Urinary bladder (tissue), 3 donors: ENCODE measurements at regions not wholly inside any gene's neighbourhood (a gene's known extent, or its start where the extent isn't known, plus 50 kb on each side); places are given as distances from the start of the nearest gene placed in this dataset.

Experiments used
- DNase-seq: peaks from one replicate; pipeline ENCODE4 v3.0.0-alpha.2; 2015; ENCODE audit errors: extremely low spot score
- H3K27ac ChIP-seq: one replicate; pipeline ENCODE4 v1.5.1; 2013; ENCODE audit warnings: low read depth, mild to moderate bottlenecking, moderate library complexity
- H3K36me3 ChIP-seq: one replicate; pipeline ENCODE4 v1.6.1; 2013; ENCODE audit warnings: mild to moderate bottlenecking, moderate library complexity; ENCODE audit not compliant: insufficient read depth
- H3K4me1 ChIP-seq: one replicate; pipeline ENCODE4 v1.6.1; 2013; ENCODE audit warnings: mild to moderate bottlenecking, moderate library complexity; ENCODE audit not compliant: insufficient read depth
- H3K4me3 ChIP-seq: one replicate; pipeline ENCODE4 v1.5.1; 2013; ENCODE audit warnings: low read depth, low read length
- WGBS: extraction: QIAGEN DNeasy Blood & Tissue Kit; methylation state at CpG from one replicate; pipeline ENCODE4 v1.1.7; 2013; 5-methylcytosine and 5-hydroxymethylcytosine counted together
- donor health status: healthy with polysubstance abuse.
- donor health status: healthy.

DNA sequence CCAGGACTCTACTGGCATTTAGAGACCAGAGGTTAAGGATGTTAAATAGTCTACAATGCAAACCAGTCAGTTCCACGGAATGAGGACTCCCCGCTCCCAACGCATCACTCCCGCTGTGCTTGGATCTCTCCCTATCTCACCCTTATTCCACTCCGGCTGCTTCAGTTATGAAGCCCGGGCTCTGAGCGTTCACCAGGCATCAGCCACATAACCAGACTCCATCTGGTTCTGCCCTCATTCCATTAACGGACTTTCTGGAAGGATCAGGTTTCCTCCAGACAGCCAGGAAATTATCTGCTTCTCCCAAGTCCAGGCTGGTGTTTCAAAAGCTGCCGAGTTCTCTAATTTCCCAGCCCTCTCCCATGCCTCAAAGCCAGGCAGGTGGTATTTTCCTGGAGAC, 499.3 kb downstream of the GLRX3 start:
- DNase-seq = no peak
- 42% methylated on average over 9 of the region's 9 CpGs for WGBS
- H3K4me1 ChIP-seq = no peaks in the 10 kb centered on the region
- H3K27ac ChIP-seq = no peak overlapping the region
- H3K36me3 ChIP-seq = no peaks in the 10 kb centered on the region
- H3K4me3 ChIP-seq = no peak overlapping the region

DNA sequence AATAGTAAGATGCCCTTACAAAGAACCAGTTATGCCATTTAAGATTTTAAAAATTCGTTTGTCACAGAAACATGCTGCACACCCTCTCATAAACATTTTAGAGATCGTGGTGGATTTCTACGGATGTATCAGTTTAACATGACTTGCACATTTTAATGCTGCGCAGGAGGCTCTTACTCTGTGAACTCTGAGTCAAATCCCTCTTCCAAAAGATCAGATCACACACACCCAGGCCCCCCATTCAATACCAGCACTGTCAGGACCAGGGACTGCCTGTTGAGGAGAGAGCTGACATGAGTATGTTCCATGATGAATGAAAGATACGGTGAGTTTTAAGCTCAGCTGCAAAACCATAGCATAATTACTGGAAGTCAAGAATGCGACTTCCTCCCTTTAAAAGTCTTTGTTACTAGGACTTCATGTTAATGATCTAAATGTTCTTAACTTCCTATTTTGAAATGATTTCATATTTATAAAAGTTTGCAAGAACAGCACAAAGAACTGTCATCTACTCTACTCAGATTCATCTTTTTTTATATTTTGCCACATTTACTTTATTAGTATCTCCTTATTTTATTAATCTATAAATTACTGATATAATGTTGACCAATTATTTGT, 500.2 kb downstream of the GLRX3 start:
- Histone ChIP-seq H3K27ac (no peak overlapping the region), H3K4me1 (no peaks in the 10 kb centered on the region), H3K36me3 (no peaks in the 10 kb centered on the region), H3K4me3 (no peak overlapping the region)
- WGBS = 35% methylated on average over 6 of the region's 6 CpGs
- DNase-seq = no peak

DNA sequence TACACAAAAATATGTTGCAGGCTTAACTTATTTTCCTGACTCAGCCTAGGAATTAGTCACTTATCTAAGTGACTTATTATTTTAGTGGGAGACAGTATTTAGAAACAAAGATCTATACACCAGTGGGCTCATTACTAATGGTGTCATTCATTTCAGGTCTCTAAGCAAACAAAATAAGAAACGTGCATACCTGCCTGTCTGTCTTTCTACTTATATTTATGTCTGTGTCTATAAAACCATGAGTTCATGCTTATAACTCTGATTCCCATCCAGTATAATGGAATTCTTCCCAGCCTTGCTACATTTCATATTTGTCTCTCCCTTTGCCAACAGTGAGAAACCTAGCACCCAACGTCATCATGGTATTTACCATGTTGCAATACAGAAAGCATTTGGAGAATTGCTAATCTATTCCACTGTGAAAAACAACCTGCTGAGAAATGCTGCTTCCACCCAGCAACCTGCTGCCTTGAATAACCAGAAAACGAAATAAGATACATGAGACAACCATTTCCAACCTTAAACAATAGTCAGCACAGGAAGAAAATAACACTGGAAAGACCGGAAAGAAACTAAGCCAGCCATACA, 501.0 kb downstream of the GLRX3 start:
- H3K36me3 ChIP-seq = no peaks in the 10 kb centered on the region
- H3K4me3 ChIP-seq = no peak overlapping the region
- WGBS = 46% methylated on average over 4 of the region's 4 CpGs
- no peak overlapping the region for H3K27ac ChIP-seq
- H3K4me1 ChIP-seq = no peaks in the 10 kb centered on the region
- no peak for DNase-seq

DNA sequence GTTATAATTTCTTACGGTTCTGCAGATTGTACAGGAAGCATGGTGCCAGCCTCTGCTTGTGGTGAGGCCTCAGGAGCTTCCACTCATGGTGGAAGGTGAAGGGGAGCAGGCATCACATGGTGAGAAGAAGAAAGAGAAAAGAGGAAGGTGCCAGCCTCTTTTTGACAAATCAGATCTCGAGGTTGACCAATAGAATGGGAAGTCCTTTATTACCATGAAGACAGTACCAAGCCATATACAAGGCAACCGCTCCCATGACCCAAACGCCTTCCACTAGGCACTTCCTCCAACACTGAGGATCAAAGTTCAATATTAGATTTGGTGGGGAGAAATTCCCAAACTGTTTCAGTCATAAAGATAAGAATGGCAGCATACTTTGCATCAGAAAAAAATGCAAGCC, 502.8 kb downstream of the GLRX3 start:
- Histone ChIP-seq H3K4me3 (no peak overlapping the region), H3K27ac (no peak overlapping the region), H3K4me1 (no peaks in the 10 kb centered on the region), H3K36me3 (no peaks in the 10 kb centered on the region)
- DNase-seq = no peak
- WGBS = 75% methylated on average over 4 of the region's 4 CpGs

DNA sequence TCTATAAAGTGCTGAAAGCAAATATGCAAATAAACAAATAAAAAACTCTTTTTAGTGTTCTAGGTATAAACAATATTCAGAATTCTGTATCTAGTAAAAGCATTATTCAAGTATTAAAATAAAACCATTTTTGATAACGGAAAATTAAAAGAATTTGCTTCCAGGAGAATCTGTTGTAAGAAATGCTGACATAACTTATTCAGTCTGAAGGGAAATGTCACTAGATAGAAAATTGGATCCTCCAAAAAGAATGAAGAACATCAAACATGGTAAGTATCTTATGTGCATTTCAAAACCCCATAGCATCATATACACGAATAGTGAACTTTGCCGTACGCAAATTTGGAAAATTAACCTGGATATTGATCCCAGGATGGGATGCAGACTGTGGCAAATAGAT, 506.7 kb downstream of the GLRX3 start:
- Histone ChIP-seq H3K36me3 (no peaks in the 10 kb centered on the region), H3K4me3 (no peak overlapping the region), H3K4me1 (no peaks in the 10 kb centered on the region), H3K27ac (no peak overlapping the region)
- no peak for DNase-seq
- WGBS = 92% methylated on average over 4 of the region's 4 CpGs

DNA sequence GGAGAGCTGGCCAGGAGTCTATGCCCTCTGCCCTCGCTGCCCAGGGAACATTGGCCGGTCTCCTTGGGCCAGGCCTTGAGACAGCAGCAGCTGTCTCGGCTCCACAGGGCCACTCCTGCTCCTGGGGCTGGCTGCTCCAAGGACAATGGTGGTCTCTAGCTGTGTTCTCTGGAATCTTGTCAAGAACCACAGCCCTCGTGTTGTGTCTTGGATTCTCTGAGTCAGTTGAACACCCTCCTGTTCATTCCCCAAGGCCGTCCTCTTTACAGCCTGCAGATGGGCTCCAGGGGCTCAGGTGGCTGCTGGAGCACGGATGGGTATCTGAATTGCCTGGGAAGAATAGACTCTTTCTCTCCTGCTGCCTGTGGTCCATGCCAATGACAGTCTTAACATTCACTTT, 511.1 kb downstream of the GLRX3 start:
- H3K4me1 ChIP-seq = no peaks in the 10 kb centered on the region
- DNase-seq = no peak
- 73% methylated on average over 6 of the region's 6 CpGs for WGBS
- H3K4me3 ChIP-seq = no peak overlapping the region
- no peaks in the 10 kb centered on the region for H3K36me3 ChIP-seq
- no peak overlapping the region for H3K27ac ChIP-seq

DNA sequence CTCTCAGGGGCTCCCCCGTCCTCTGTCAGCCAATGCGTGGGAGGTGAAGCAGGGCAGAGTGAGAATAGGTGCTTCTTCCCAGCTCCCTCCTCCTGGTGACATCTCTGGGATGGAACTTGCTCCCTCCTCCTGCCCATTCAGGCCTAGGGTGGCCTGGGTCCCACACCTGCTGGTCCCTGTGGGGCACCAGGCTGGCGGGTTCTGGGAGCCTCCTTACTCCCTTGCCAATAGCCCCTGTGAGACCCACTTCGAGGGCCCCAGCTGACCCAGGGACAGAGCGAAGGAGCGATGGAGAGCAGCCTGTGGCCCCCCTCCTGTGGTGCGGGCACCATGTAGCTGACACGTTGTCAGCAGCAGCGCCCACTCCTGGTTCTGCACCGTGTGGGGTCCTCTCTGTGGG, 512.6 kb downstream of the GLRX3 start:
- no peak overlapping the region for H3K4me3 ChIP-seq
- no peak for DNase-seq
- H3K36me3 ChIP-seq = no peaks in the 10 kb centered on the region
- H3K4me1 ChIP-seq = no peaks in the 10 kb centered on the region
- WGBS = 75% methylated on average over 10 of the region's 10 CpGs
- no peak overlapping the region for H3K27ac ChIP-seq

DNA sequence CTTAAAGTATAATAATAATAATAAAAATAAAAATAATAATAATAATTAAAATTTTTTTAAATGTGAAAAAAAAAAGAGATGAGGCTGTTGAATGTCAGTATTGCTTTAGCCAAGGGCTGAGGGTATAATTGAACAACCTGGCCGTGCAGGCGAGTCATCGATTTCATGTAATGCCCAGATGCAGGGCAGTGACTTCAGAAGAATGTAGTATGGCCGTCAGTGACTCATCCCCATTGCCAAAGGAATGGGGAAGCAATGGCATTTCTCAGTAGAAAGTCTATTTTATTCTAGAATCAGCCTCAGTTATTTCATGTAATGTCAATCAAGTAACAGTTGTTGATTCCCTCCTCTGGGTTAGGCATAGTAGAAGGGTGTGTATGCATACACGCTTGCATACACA, 516.4 kb downstream of the GLRX3 start:
- WGBS = 94% methylated on average over 5 of the region's 5 CpGs
- no peaks in the 10 kb centered on the region for H3K4me1 ChIP-seq
- DNase-seq = no peak
- no peak overlapping the region for H3K4me3 ChIP-seq
- H3K36me3 ChIP-seq = no peaks in the 10 kb centered on the region
- no peak overlapping the region for H3K27ac ChIP-seq

DNA sequence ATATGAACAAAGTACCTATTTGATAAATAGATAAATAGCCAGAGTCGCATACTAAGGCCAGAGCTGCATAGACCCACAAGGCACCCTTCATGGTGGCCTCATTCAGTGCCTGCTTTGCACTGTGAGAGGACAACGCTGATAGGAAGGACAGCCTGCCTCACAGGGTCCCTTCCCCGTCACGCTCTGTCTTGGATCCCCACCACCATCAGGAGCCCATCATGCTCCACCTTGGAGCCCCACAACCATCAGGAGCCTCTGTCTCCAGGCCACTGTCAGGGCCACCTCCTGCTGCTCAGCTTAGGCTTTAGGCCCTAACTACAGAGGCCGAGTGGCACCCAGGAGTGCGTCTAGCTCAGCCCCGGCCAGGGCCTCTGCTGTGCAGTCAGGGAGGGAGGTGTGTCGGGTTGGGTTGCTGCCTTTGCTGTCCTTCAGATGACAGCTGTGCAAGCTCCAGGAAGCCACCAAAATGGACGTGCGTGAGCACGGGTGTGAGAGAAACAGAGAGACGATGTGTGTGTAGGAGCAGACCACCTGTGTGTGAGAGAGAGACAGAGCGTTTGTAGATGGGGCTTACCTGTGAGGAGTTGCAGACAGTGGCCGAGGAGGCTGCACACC, 516.9 kb downstream of the GLRX3 start:
- 81% methylated on average over 14 of the region's 14 CpGs for WGBS
- no peak overlapping the region for H3K4me3 ChIP-seq
- no peak for DNase-seq

DNA sequence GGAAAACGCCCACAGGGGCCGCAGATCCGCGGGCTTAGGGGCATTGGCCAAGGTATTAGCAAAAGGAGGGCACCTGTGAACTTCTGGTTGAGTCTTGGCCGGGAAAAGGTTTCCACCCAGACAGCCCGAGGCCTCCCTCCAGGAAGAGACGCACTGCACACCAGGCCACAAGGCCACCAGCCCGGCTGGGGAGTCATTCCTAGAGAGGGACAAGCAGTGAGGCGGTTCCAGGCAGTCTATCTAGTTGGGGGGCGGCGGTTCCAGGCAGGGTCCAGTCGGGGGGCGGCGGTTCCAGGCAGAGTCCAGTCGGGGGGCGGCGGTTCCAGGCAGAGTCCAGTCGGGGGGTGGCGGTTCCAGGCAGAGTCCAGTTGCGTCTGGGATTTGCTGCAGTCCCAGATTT, 518.5 kb downstream of the GLRX3 start:
- 91% methylated on average over 20 of the region's 20 CpGs for WGBS
- H3K27ac ChIP-seq = no peak overlapping the region

More for the DNA sequence above, 516.9 kb downstream of the GLRX3 start:
- H3K4me1 ChIP-seq = no peaks in the 10 kb centered on the region
- no peaks in the 10 kb centered on the region for H3K36me3 ChIP-seq
- no peak overlapping the region for H3K27ac ChIP-seq

DNA sequence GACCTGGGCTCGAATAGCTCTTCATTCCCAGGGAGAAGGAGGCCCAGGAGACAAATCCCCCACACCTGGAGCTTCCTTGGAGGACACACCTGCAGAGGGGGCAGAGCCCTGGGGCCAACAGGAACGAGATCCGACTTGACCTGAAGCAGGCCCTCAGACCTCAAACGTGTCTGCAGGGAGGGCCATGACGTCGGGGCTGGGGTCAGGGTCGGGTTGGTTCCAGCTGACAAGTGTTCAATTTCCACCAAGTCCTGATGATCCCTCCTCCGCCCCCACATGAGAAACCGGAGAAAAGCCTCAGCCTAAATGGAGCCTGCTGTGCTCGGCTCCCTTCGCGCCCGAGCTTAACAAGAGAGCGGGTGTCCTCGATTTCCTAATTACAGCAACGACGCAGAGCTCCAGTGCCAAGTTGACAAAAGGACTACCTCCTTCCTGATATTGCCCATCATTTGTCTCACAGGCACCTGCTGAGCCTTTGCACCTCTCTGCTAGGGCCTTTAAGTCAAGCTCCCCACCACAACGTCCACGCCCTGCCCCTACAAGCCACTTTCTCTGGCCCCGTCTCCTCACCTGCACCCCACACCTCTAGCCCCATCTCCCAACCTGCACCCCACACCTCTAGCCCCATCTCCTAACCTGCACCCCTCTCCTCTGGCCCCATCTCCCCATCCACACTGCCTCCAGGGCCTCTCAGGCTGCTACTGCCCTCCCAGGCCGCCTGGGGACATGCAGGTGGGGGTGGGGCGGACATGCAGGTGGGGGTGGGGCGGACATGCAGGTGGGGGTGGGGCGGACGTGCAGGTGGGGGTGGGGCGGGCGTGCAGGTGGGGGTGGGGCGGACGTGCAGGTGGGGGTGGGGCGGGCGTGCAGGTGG, 519.4 kb downstream of the GLRX3 start:
- no peaks in the 10 kb centered on the region for H3K36me3 ChIP-seq
- H3K27ac ChIP-seq = no peak overlapping the region
- H3K4me3 ChIP-seq = no peak overlapping the region
- no peaks in the 10 kb centered on the region for H3K4me1 ChIP-seq
- WGBS = 76% methylated on average over 27 of the region's 31 CpGs
- no peak for DNase-seq

More for the DNA sequence above, 518.5 kb downstream of the GLRX3 start:
- Histone ChIP-seq H3K4me3 (no peak overlapping the region), H3K36me3 (no peaks in the 10 kb centered on the region), H3K4me1 (no peaks in the 10 kb centered on the region)
- no peak for DNase-seq

DNA sequence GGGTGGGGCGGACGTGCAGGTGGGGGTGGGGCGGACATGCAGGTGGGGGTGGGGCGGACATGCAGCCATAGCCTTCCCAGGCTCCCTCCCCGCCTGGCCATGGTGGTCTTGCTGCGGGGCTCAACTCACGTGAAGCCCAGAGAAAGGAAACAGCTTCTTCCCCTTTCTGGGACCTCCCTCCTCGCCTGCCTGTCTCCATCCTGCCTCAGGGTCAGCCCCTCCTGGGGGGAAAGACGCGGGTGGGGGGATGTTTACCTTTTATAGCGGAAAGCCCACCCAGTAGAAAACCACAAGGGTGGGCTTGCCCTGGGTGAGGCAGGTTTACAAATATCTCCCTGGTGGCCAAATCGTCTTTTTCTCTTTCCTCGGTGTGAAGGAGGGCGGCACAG, 520.0 kb downstream of the GLRX3 start:
- 46% methylated on average over 14 of the region's 14 CpGs for WGBS
- no peak overlapping the region for H3K27ac ChIP-seq
- no peaks in the 10 kb centered on the region for H3K4me1 ChIP-seq
- H3K4me3 ChIP-seq = no peak overlapping the region
- no peak for DNase-seq
- no peaks in the 10 kb centered on the region for H3K36me3 ChIP-seq

DNA sequence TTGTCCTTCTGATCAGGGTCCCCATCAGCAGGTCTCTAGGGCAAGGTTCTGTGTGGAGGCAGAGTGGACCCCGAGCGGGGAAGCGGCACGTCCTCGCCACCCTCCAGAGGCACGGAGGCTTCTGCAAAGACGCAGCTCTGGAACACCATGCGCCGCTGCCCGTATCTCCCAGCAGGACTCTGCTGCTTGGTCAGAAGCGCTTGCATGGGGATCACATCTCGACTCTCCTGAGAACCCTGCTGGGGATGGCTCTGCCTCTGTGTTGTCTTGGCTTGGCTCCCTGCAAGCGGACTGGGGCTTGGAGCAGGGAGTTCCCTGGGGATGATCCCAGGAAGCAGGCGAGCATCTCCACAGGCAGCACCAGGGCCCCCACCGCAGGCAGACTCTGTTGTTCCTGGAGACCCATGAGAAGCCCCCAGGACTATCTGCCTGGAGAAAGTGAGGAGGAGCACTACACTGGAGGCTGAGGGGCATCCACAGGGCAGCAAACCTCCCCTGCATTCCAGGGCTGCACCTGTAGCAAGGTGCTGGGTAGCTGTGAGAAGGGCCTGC, 520.5 kb downstream of the GLRX3 start:
- Histone ChIP-seq H3K27ac (no peak overlapping the region), H3K4me3 (no peak overlapping the region), H3K4me1 (no peaks in the 10 kb centered on the region), H3K36me3 (no peaks in the 10 kb centered on the region)
- DNase-seq = no peak
- WGBS = 80% methylated on average over 15 of the region's 15 CpGs
